Smooth muscle cell (in vitro differentiated cells): ENCODE measurements at regions not wholly inside any gene's neighbourhood (a gene's known extent, or its start where the extent isn't known, plus 50 kb on each side); places are given as distances from the start of the nearest gene placed in this dataset.

ENCODE experiments used
- DNase-seq: peaks from one replicate; lab custom pipeline; 2025; ENCODE audit not compliant: unreplicated experiment; lab: John Stamatoyannopoulos, UW
- H2AFZ ChIP-seq: fragments of 200-600 bp; sonication (generic); 2 replicates; pipeline ENCODE4 v1.6.0; 2016; ENCODE audit warnings: antibody characterized with exemption, low read depth, mild to moderate bottlenecking
- H3F3A ChIP-seq: fragments of 200-600 bp; sonication (generic); 2 replicates; pipeline ENCODE4 v1.6.0; 2017; ENCODE audit warnings: antibody characterized with exemption, low read depth
- H3K27ac ChIP-seq: fragments of 200-600 bp; sonication (generic); 2 replicates; pipeline ENCODE4 v1.5.1; 2016; ENCODE audit warnings: low read depth, mild to moderate bottlenecking
- H3K27me3 ChIP-seq: fragments of 200-600 bp; sonication (generic); 2 replicates; pipeline ENCODE4 v1.6.1; 2016; ENCODE audit warnings: low read depth, mild to moderate bottlenecking
- H3K36me3 ChIP-seq: fragments of 200-600 bp; sonication (generic); 2 replicates; pipeline ENCODE4 v1.5.1; 2016; ENCODE audit warnings: low read depth
- H3K4me1 ChIP-seq: fragments of 200-600 bp; sonication (generic); 2 replicates; pipeline ENCODE4 v1.5.1; 2016; ENCODE audit warnings: low read depth
- H3K4me2 ChIP-seq: fragments of 200-600 bp; sonication (generic); 2 replicates; pipeline ENCODE4 v1.6.0; 2016; ENCODE audit warnings: mild to moderate bottlenecking
- H3K4me3 ChIP-seq: fragments of 200-600 bp; sonication (generic); 2 replicates; pipeline ENCODE4 v1.5.1; 2016; ENCODE audit warnings: mild to moderate bottlenecking
- H3K79me2 ChIP-seq: fragments of 200-600 bp; sonication (generic); 2 replicates; pipeline ENCODE4 v1.6.0; 2016; ENCODE audit warnings: low read depth, mild to moderate bottlenecking
- H3K9ac ChIP-seq: fragments of 200-600 bp; sonication (generic); 2 replicates; pipeline ENCODE4 v1.6.0; 2016; ENCODE audit warnings: low read depth
- H3K9me3 ChIP-seq: fragments of 200-600 bp; sonication (generic); replicated peaks from 2 replicates; pipeline ENCODE4 v1.5.1; 2016; ENCODE audit warnings: low read depth
- H4K20me1 ChIP-seq: fragments of 200-600 bp; sonication (generic); 2 replicates; pipeline ENCODE4 v1.6.0; 2016; ENCODE audit warnings: low read depth
- CTCF ChIP-seq: fragments of 200-600 bp; sonication (generic); IDR thresholded peaks from 2 replicates; pipeline ENCODE4 v1.5.1; 2017; ENCODE audit warnings: borderline replicate concordance, mild to moderate bottlenecking, antibody characterized with exemption; ENCODE audit not compliant: insufficient read depth, poor library complexity, severe bottlenecking
- WGBS: methylation state at CpG from one replicate; pipeline ENCODE4 v1.1.7; 2016; ENCODE audit warnings: low lambda C conversion rate; 5-methylcytosine and 5-hydroxymethylcytosine counted together

DNA sequence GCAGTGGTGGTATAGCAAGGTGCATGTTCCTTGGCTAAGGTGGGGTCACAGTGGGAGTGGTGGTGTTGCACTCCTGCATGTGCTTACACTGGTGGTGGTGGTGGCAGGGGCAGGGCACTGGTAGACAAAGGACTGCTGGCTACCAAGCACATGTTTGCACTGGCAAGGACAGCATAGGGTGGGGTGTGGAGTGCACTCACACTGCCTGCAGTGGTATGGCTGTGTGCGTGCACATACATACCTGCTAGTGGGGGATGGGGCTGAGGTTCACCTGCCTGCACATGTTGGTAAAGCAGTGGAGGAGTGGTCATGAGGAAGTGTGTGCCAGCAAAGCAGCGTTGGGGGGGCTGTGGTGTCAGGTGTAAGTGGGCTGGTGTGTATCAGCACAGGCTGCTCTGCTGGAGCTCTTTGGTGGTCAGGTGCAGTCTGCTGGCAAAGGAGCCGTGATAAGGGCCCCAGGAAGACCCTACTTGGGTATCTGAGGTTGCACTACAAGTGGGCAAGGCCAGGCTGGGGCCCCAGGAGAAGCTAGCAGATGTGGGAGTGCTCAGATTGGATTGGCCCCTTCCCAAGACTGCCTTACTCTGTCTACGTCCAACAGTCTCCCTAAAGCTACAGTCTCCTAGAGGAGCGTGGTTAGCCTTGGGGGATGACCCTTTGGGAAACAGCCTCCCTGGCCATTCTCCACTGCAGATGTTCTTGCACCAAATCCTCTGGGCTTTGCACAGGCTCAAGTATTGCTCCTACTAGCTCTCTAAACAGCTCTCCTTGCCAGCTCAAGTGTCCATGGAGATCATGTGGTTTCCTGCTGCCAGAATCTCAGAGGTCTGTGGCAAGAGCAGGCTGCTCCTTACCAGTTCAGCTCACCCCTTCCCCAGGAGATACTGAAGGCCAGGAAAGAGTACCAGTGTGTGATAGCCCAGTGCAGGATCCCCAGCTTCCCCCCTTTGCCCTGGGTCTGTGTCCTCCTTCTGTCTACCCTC is 486.3 kb upstream of the PABPC4L start:
- H3K79me2 ChIP-seq, result no peaks in the 10 kb centered on the region
- no peaks in the 10 kb centered on the region for H3K36me3 ChIP-seq
- WGBS, result 89% methylated on average over 5 of the region's 5 CpGs
- peaks cover 3% of the 10 kb centered on the region for H3K4me1 ChIP-seq
- no peaks in the 10 kb centered on the region for H3K27me3 ChIP-seq
- H3K27ac ChIP-seq, result no peak overlapping the region
- H3F3A ChIP-seq, result no peaks in the 10 kb centered on the region
- H2AFZ ChIP-seq, result no peak overlapping the region
- no peak for DNase-seq
- no peak overlapping the region for H3K9ac ChIP-seq
- H3K4me3 ChIP-seq, result no peak overlapping the region
- TF ChIP-seq CTCF, result no peak
- H3K4me2 ChIP-seq, result no peak overlapping the region
- no peaks in the 10 kb centered on the region for H4K20me1 ChIP-seq
- H3K9me3 ChIP-seq, result peaks cover 4% of the 10 kb centered on the region

- no peak for DNase-seq
- H3K27ac ChIP-seq, result no peak overlapping the region
- H3K9ac ChIP-seq, result no peak overlapping the region
- no peak overlapping the region for H3K4me3 ChIP-seq
- no peaks in the 10 kb centered on the region for H4K20me1 ChIP-seq
- no peak overlapping the region for H2AFZ ChIP-seq
- H3K27me3 ChIP-seq, result no peaks in the 10 kb centered on the region
- H3K4me2 ChIP-seq, result no peak overlapping the region
- no peaks in the 10 kb centered on the region for H3K9me3 ChIP-seq
- 87% methylated on average over 1 of the region's 1 CpG for WGBS
- H3K4me1 ChIP-seq, result no peaks in the 10 kb centered on the region
- no peaks in the 10 kb centered on the region for H3K79me2 ChIP-seq
- no peaks in the 10 kb centered on the region for H3F3A ChIP-seq
- TF ChIP-seq CTCF, result no peak
- no peaks in the 10 kb centered on the region for H3K36me3 ChIP-seq
Observed at GRCh38 chr4:134677209-134677814, 475.7 kb upstream of the PABPC4L start.

- Histone ChIP-seq H3K27me3 (no peaks in the 10 kb centered on the region), H3K9me3 (no peaks in the 10 kb centered on the region), H3F3A (no peaks in the 10 kb centered on the region), H2AFZ (peak overlapping the region; percentile 12), H3K4me2 (no peak overlapping the region), H3K4me1 (no peaks in the 10 kb centered on the region), H3K9ac (no peak overlapping the region), H3K36me3 (no peaks in the 10 kb centered on the region), H3K27ac (no peak overlapping the region), H3K79me2 (no peaks in the 10 kb centered on the region), H4K20me1 (no peaks in the 10 kb centered on the region), H3K4me3 (no peak overlapping the region)
- DNase-seq, result no peak
- TF ChIP-seq CTCF, result no peak
- 97% methylated on average over 2 of the region's 2 CpGs for WGBS
Observed at GRCh38 chr4:134668237-134668636, 466.6 kb upstream of the PABPC4L start.
